ENCODE measurements at regions not wholly inside any gene's neighbourhood (a gene's known extent, or its start where the extent isn't known, plus 50 kb on each side); places are given as distances from the start of the nearest gene placed in this dataset.
A peak's percentile ranks its signal among the peaks of the same experiment; 100 is the strongest.

- Histone ChIP-seq H3K4me1 (ENCODE audit: insufficient read depth) (no peaks in the 10 kb centered on the region), H3K36me3 (no peaks in the 10 kb centered on the region), H3K9me3 (no peaks in the 10 kb centered on the region), H3K27ac (no peak overlapping the region), H3K4me3 (no peak overlapping the region), H3K27me3 (no peaks in the 10 kb centered on the region)
- TF ChIP-seq EP300 (IDR thresholded peaks at IDR 0.05) (no peak), POLR2A (IDR thresholded peaks at IDR 0.05) (no peak)
- TF ChIP-seq, protein P1, sequence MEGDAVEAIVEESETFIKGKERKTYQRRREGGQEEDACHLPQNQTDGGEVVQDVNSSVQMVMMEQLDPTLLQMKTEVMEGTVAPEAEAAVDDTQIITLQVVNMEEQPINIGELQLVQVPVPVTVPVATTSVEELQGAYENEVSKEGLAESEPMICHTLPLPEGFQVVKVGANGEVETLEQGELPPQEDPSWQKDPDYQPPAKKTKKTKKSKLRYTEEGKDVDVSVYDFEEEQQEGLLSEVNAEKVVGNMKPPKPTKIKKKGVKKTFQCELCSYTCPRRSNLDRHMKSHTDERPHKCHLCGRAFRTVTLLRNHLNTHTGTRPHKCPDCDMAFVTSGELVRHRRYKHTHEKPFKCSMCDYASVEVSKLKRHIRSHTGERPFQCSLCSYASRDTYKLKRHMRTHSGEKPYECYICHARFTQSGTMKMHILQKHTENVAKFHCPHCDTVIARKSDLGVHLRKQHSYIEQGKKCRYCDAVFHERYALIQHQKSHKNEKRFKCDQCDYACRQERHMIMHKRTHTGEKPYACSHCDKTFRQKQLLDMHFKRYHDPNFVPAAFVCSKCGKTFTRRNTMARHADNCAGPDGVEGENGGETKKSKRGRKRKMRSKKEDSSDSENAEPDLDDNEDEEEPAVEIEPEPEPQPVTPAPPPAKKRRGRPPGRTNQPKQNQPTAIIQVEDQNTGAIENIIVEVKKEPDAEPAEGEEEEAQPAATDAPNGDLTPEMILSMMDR (IDR thresholded peaks at IDR 0.05): no peak
- 37 to 62% (median 51%) methylated on average over 17 of the region's 17 CpGs for WGBS, 3 donors
- intact Hi-C loops (cut with DNase I): no loop called here
- peak in 3 of 5 donors; percentile 26 to 47 (median 33) for DNase-seq
Observed at GRCh38 chr10:83917537-83918506, 221.5 kb upstream of the GHITM start.

- no peaks in the 10 kb centered on the region for H3K9me3 ChIP-seq
- no peak overlapping the region for H3K4me3 ChIP-seq
- no peaks in the 10 kb centered on the region for H3K36me3 ChIP-seq
- 76 to 88% (median 87%) methylated on average over 2 of the region's 2 CpGs for WGBS, 3 donors
- no peak for TF ChIP-seq POLR2A (IDR thresholded peaks at IDR 0.05)
- no peak for TF ChIP-seq EP300 (IDR thresholded peaks at IDR 0.05)
- TF ChIP-seq, protein P1 (IDR thresholded peaks at IDR 0.05): no peak
- intact Hi-C loops (cut with DNase I): no loop called here
- no peak for DNase-seq
- no peaks in the 10 kb centered on the region for H3K27me3 ChIP-seq
- no peak overlapping the region for H3K27ac ChIP-seq
- H3K4me1 ChIP-seq (ENCODE audit: insufficient read depth): no peaks in the 10 kb centered on the region
Observed at GRCh38 chr10:83919187-83919586, 220.1 kb upstream of the GHITM start.

GRCh38 chr10:83921984-83922860, 217.1 kb upstream of the GHITM start:
- TF ChIP-seq EP300 (IDR thresholded peaks at IDR 0.05): no peak
- no peak for TF ChIP-seq POLR2A (IDR thresholded peaks at IDR 0.05)
- TF ChIP-seq, protein P1 (IDR thresholded peaks at IDR 0.05): no peak
- no peak for DNase-seq
- Histone ChIP-seq H3K27ac (no peak overlapping the region), H3K36me3 (no peaks in the 10 kb centered on the region), H3K4me1 (ENCODE audit: insufficient read depth) (no peaks in the 10 kb centered on the region), H3K27me3 (no peaks in the 10 kb centered on the region), H3K9me3 (no peaks in the 10 kb centered on the region), H3K4me3 (no peak overlapping the region)
- intact Hi-C loops (cut with DNase I): no loop called here
- WGBS, 3 donors: 87 to 88% (median 87%) methylated on average over 3 of the region's 3 CpGs

- 43 to 52% (median 49%) methylated on average over 5 of the region's 5 CpGs for WGBS, 3 donors
Observed at GRCh38 chr10:83925133-83925532, 214.2 kb upstream of the GHITM start.

More at GRCh38 chr10:83925133-83925532, 214.2 kb upstream of the GHITM start:
- intact Hi-C loops (cut with DNase I): no loop called here
- Histone ChIP-seq H3K36me3 (no peaks in the 10 kb centered on the region), H3K4me3 (no peak overlapping the region), H3K27me3 (no peaks in the 10 kb centered on the region), H3K27ac (no peak overlapping the region), H3K9me3 (no peaks in the 10 kb centered on the region), H3K4me1 (ENCODE audit: insufficient read depth) (no peaks in the 10 kb centered on the region)
- TF ChIP-seq EP300 (IDR thresholded peaks at IDR 0.05) (no peak), POLR2A (IDR thresholded peaks at IDR 0.05) (no peak)
- TF ChIP-seq, protein P1 (IDR thresholded peaks at IDR 0.05): no peak
- no peak for DNase-seq
